Endodermal cell (in vitro differentiated cells): ENCODE measurements at regions not wholly inside any gene's neighbourhood (a gene's known extent, or its start where the extent isn't known, plus 50 kb on each side); places are given as distances from the start of the nearest gene placed in this dataset.

Source experiments
- DNase-seq: peaks from one replicate; pipeline ENCODE4 v3.0.0-alpha.2; 2017
- H3K27ac ChIP-seq: 2 replicates; pipeline ENCODE4 v1.5.1; 2013; ENCODE audit warnings: mild to moderate bottlenecking, low read depth, low read length, moderate library complexity
- H3K27me3 ChIP-seq: 2 replicates; pipeline ENCODE4 v1.6.1; 2013; ENCODE audit warnings: mild to moderate bottlenecking, low read length, moderate library complexity; ENCODE audit not compliant: insufficient read depth, control insufficient read depth, poor library complexity, severe bottlenecking
- H3K36me3 ChIP-seq: 2 replicates; pipeline ENCODE4 v1.7.0; 2013; ENCODE audit warnings: mild to moderate bottlenecking, low read length, moderate library complexity; ENCODE audit not compliant: control insufficient read depth, insufficient read depth
- H3K4me1 ChIP-seq: one replicate; pipeline ENCODE4 v1.7.0; 2013; ENCODE audit warnings: low read length; ENCODE audit not compliant: control insufficient read depth, insufficient read depth
- H3K4me3 ChIP-seq: 2 replicates; pipeline ENCODE4 v1.5.1; 2013; ENCODE audit warnings: mild to moderate bottlenecking, low read length, moderate library complexity
- H3K9ac ChIP-seq: 2 replicates; pipeline ENCODE4 v1.6.1; 2013; ENCODE audit warnings: mild to moderate bottlenecking, low read length, moderate library complexity; ENCODE audit not compliant: poor library complexity, severe bottlenecking; ENCODE audit errors: extremely low read depth
- H3K9me3 ChIP-seq: 2 replicates; pipeline ENCODE4 v1.6.1; 2013; ENCODE audit warnings: mild to moderate bottlenecking, low read length, moderate library complexity; ENCODE audit not compliant: control insufficient read depth
- H3K27ac Mint-ChIP-seq: 2 replicates; pipeline ENCODE4 v1.8.0; 2020; ENCODE audit warnings: mixed read lengths
- H3K27me3 Mint-ChIP-seq: 2 replicates; pipeline ENCODE4 v1.8.0; 2021; ENCODE audit warnings: mild to moderate bottlenecking, mixed read lengths; ENCODE audit not compliant: insufficient read depth
- H3K36me3 Mint-ChIP-seq: 2 replicates; pipeline ENCODE4 v1.8.0; 2020; ENCODE audit warnings: low read depth, mixed read lengths
- H3K4me1 Mint-ChIP-seq: 2 replicates; pipeline ENCODE4 v1.8.0; 2020; ENCODE audit warnings: mixed read lengths
- H3K4me3 Mint-ChIP-seq: 2 replicates; pipeline ENCODE4 v1.8.0; 2020; ENCODE audit warnings: mild to moderate bottlenecking, moderate library complexity, mixed read lengths
- H3K9me3 Mint-ChIP-seq: 2 replicates; pipeline ENCODE4 v1.8.0; 2020; ENCODE audit warnings: mild to moderate bottlenecking, mixed read lengths
- WGBS, 2 experiments: methylation state at CpG; one replicate each; pipeline versions ENCODE4 v1.1.5 to v1.1.7; 2013; ENCODE audit warnings: missing lambda C conversion rate in 2 of 2, mixed read lengths in 1 of 2; ENCODE audit not compliant: insufficient coverage in 1 of 2, insufficient read length in 1 of 2; 5-methylcytosine and 5-hydroxymethylcytosine counted together
- TF ChIP-seq, protein P1 (sequence below): fragments of 200-600 bp; sonication (generic); conservative IDR thresholded peaks from 2 replicates; pipeline ENCODE4 v1.5.0; 2021; ENCODE audit warnings: antibody characterized with exemption, mild to moderate bottlenecking

DNA sequence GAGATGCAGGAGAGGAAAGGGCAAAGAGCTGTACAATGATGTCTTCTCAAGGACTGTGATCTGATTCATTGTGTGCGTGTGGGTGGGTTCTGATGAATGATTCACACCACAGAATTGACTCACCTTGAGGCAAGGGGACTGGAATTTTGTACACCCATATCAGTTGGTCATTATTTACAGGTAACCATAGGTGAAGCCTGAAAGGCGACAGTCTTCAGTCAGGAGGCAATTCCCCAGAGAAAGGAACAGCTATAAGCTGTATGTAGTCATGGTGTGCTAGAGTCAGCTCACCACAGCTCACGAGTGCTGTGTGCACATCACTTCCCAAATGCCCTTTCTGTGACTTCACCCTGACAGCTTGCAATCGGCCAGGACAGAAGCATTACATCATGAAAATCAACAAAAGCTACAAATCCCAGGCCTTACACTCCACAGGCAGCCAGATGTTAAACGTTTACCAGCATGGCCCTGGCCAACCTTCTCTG, 87.6 kb upstream of the RPS23 start:
- no peak overlapping the region for H3K9ac ChIP-seq
- no peak overlapping the region for H3K27ac ChIP-seq
- TF ChIP-seq, protein P1, sequence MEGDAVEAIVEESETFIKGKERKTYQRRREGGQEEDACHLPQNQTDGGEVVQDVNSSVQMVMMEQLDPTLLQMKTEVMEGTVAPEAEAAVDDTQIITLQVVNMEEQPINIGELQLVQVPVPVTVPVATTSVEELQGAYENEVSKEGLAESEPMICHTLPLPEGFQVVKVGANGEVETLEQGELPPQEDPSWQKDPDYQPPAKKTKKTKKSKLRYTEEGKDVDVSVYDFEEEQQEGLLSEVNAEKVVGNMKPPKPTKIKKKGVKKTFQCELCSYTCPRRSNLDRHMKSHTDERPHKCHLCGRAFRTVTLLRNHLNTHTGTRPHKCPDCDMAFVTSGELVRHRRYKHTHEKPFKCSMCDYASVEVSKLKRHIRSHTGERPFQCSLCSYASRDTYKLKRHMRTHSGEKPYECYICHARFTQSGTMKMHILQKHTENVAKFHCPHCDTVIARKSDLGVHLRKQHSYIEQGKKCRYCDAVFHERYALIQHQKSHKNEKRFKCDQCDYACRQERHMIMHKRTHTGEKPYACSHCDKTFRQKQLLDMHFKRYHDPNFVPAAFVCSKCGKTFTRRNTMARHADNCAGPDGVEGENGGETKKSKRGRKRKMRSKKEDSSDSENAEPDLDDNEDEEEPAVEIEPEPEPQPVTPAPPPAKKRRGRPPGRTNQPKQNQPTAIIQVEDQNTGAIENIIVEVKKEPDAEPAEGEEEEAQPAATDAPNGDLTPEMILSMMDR, result no peak
- H3K9me3 ChIP-seq, result no peaks in the 10 kb centered on the region
- Mint-ChIP-seq H3K27ac (no peak overlapping the region), H3K36me3 (peaks cover 2% of the 10 kb centered on the region), H3K4me1 (peaks cover 2% of the 10 kb centered on the region), H3K27me3 (no peaks in the 10 kb centered on the region), H3K9me3 (peaks cover 3% of the 10 kb centered on the region), H3K4me3 (no peak overlapping the region)
- H3K4me1 ChIP-seq, result no peaks in the 10 kb centered on the region
- no peaks in the 10 kb centered on the region for H3K36me3 ChIP-seq
- no peak for DNase-seq
- H3K27me3 ChIP-seq, result no peaks in the 10 kb centered on the region
- 88 to 100% methylated on average over 1 to 5 of the region's 5 CpGs for WGBS, 2 experiments
- no peak overlapping the region for H3K4me3 ChIP-seq

DNA sequence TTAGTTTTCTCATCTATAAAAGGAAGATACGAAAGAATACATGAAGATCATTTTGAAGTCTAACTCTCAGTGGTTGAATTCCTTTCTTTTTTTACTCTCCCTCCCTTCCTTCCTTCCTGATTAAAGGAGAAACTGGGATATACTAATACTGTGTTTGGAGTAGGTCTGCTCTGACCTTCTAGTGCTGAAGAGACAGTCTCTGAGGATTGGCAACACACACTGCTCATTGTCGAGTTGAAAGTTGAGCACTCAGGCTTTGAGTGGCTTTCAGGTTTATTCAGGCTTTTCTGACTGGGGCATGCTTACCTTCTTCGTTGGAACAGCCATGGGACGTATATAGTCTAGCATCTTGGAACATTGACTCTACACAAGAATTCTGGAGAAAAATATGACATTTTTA, 86.9 kb upstream of the RPS23 start:
- Histone ChIP-seq H3K4me1 (no peaks in the 10 kb centered on the region), H3K27ac (no peak overlapping the region), H3K27me3 (no peaks in the 10 kb centered on the region), H3K9me3 (no peaks in the 10 kb centered on the region), H3K9ac (no peak overlapping the region), H3K36me3 (no peaks in the 10 kb centered on the region), H3K4me3 (no peak overlapping the region)
- H3K9me3 Mint-ChIP-seq, result peaks cover 3% of the 10 kb centered on the region
- TF ChIP-seq, protein P1, result no peak
- no peak overlapping the region for H3K27ac Mint-ChIP-seq
- no peak overlapping the region for H3K4me3 Mint-ChIP-seq
- peaks cover 2% of the 10 kb centered on the region for H3K36me3 Mint-ChIP-seq
- 91 to 97% methylated on average over 3 to 4 of the region's 4 CpGs for WGBS, 2 experiments
- DNase-seq, result no peak
- H3K27me3 Mint-ChIP-seq, result no peaks in the 10 kb centered on the region
- peaks cover 6% of the 10 kb centered on the region for H3K4me1 Mint-ChIP-seq

- no peak overlapping the region for H3K9ac ChIP-seq
- no peaks in the 10 kb centered on the region for H3K9me3 ChIP-seq
- TF ChIP-seq, protein P1, result peak; percentile 75
- H3K9me3 Mint-ChIP-seq, result peaks cover 3% of the 10 kb centered on the region
- no peaks in the 10 kb centered on the region for H3K36me3 ChIP-seq
- H3K4me1 ChIP-seq, result no peaks in the 10 kb centered on the region
- H3K27ac ChIP-seq, result no peak overlapping the region
- H3K36me3 Mint-ChIP-seq, result peaks cover 2% of the 10 kb centered on the region
- H3K4me3 ChIP-seq, result no peak overlapping the region
- H3K4me1 Mint-ChIP-seq, result peaks cover 6% of the 10 kb centered on the region
- H3K27ac Mint-ChIP-seq, result no peak overlapping the region
- H3K4me3 Mint-ChIP-seq, result no peak overlapping the region
- no peaks in the 10 kb centered on the region for H3K27me3 Mint-ChIP-seq
- 72 to 75% methylated on average over 5 of the region's 5 CpGs for WGBS, 2 experiments
- H3K27me3 ChIP-seq, result no peaks in the 10 kb centered on the region
- DNase-seq, result peak; percentile 60
Observed at GRCh38 chr5:82364497-82364896, 86.3 kb upstream of the RPS23 start.
